ENCODE measurements at regions not wholly inside any gene's neighbourhood (a gene's known extent, or its start where the extent isn't known, plus 50 kb on each side); places are given as distances from the start of the nearest gene placed in this dataset.

DNA sequence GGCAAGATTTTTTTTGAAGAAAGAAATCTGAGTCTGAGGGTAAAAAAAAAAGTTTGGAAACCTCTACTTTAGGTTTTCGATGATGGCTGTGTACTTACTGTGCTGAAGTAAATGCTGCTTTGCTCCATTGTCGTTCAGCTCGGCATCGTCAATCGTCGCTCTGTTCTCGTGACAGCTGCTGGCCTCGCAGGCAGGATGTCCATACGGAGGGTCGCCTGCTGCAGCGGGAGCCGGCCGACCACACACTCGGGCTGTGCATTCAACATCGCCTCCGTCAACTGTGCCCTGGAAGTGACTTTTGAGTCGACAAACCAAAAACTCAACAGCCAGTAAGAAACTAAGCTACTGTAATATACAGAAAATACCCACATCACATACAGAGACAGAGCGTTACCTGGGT, 53.1 kb upstream of the SMOC2 start:
- Histone ChIP-seq H3K27me3 (ENCODE audit: control insufficient read depth, insufficient read depth, low read length) (no peaks in the 10 kb centered on the region), H3K4me2 (ENCODE audit: extremely low read depth, insufficient read depth, low read length) (no peak overlapping the region), H3K9ac (ENCODE audit: insufficient read depth, low read length) (no peak overlapping the region), H3K79me2 (ENCODE audit: control insufficient read depth, insufficient read depth, low read length) (no peaks in the 10 kb centered on the region), H3K36me3 (ENCODE audit: control insufficient read depth, insufficient read depth, low read length) (no peaks in the 10 kb centered on the region), H2AFZ (ENCODE audit: low read length) (no peak overlapping the region), H3K27ac (ENCODE audit: insufficient read depth, low read length) (no peak overlapping the region), H4K20me1 (ENCODE audit: control insufficient read depth, extremely low read depth, insufficient read depth, low read length) (no peaks in the 10 kb centered on the region), H3K4me3 (replicated peaks in 1 of 4; ENCODE audit: control extremely low read depth in 1 of 4, insufficient read depth in 1 of 4, low read depth in 3 of 4, low read length in 4 of 4) (no peak overlapping the region), H3K4me1 (ENCODE audit: control insufficient read depth, extremely low read depth, insufficient read depth, low read length) (no peaks in the 10 kb centered on the region), H3K9me3 (ENCODE audit: control insufficient read depth, insufficient read depth, low read depth, low read length) (peaks cover 6% of the 10 kb centered on the region)
- TF ChIP-seq, protein P1, sequence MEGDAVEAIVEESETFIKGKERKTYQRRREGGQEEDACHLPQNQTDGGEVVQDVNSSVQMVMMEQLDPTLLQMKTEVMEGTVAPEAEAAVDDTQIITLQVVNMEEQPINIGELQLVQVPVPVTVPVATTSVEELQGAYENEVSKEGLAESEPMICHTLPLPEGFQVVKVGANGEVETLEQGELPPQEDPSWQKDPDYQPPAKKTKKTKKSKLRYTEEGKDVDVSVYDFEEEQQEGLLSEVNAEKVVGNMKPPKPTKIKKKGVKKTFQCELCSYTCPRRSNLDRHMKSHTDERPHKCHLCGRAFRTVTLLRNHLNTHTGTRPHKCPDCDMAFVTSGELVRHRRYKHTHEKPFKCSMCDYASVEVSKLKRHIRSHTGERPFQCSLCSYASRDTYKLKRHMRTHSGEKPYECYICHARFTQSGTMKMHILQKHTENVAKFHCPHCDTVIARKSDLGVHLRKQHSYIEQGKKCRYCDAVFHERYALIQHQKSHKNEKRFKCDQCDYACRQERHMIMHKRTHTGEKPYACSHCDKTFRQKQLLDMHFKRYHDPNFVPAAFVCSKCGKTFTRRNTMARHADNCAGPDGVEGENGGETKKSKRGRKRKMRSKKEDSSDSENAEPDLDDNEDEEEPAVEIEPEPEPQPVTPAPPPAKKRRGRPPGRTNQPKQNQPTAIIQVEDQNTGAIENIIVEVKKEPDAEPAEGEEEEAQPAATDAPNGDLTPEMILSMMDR (conservative IDR thresholded peaks at IDR 0.05 in 1 of 2, IDR thresholded peaks at IDR 0.05 in 1 of 2; ENCODE audit: low read depth in 1 of 2, low read length in 2 of 2), result no peak
- no peak for TF ChIP-seq EZH2 (IDR thresholded peaks at IDR 0.05; ENCODE audit: low read length, missing control alignments)
- DNase-seq (ENCODE audit: low read depth in 2 of 2), result no peak

DNA sequence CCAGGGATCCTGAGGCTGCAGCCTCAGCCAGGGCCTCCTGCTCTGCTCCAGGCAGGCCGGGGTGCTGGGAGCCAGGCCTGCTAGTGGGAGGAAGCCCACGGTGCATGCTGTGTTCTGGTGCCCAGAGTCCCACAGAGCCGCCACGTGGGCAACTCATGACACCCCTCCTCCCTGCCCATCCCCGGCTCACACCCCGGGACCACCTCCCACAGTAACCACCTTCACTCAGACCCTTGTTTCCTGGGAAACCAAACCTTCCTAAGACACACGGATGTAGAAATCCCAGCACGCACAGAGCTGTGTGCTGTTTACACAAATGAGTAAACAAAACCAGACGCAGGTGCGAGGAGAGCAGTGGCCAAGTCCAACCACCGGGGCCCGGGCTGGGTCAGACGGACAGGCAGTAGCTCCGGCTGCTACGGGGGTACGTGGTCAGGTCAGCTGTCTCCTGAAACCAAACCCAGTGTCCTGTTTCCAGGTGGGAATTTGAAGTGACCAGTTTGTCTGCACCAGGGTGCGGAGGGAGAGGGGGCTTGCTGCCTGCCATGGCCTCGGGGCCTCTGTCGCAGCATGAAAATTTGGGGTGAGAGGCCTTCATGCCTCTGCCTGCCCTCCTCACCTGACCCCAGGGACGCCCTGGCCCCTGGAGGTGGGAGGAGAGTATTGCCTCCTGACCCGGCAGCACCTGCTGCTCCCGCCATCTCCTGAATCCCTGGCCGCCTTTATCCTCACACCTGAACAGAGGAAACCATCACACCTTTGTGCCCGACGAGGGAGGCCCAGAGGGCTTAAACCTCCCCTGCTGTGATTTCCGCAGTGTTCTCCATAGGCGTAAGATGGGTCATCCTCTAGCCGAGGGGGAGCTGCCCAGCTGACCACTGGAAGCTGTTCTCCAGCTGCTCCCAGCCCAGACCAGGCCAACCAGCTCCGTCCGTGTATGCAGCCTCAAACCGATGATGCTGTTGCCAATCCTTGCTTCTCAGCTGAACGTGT, 52.0 kb upstream of the SMOC2 start:
- H3K4me3 ChIP-seq (replicated peaks in 1 of 4; ENCODE audit: control extremely low read depth in 1 of 4, insufficient read depth in 1 of 4, low read depth in 3 of 4, low read length in 4 of 4), result no peak overlapping the region
- H3K9me3 ChIP-seq (ENCODE audit: control insufficient read depth, insufficient read depth, low read depth, low read length), result no peaks in the 10 kb centered on the region
- no peak for TF ChIP-seq EZH2 (IDR thresholded peaks at IDR 0.05; ENCODE audit: low read length, missing control alignments)
- TF ChIP-seq, protein P1 (conservative IDR thresholded peaks at IDR 0.05 in 1 of 2, IDR thresholded peaks at IDR 0.05 in 1 of 2; ENCODE audit: low read depth in 1 of 2, low read length in 2 of 2), result no peak
- no peak overlapping the region for H3K4me2 ChIP-seq (ENCODE audit: extremely low read depth, insufficient read depth, low read length)
- H3K9ac ChIP-seq (ENCODE audit: insufficient read depth, low read length), result no peak overlapping the region
- DNase-seq (ENCODE audit: low read depth in 2 of 2), result no peak
- no peaks in the 10 kb centered on the region for H4K20me1 ChIP-seq (ENCODE audit: control insufficient read depth, extremely low read depth, insufficient read depth, low read length)
- no peak overlapping the region for H3K27ac ChIP-seq (ENCODE audit: insufficient read depth, low read length)
- H3K27me3 ChIP-seq (ENCODE audit: control insufficient read depth, insufficient read depth, low read length), result no peaks in the 10 kb centered on the region
- H3K79me2 ChIP-seq (ENCODE audit: control insufficient read depth, insufficient read depth, low read length), result no peaks in the 10 kb centered on the region
- H3K36me3 ChIP-seq (ENCODE audit: control insufficient read depth, insufficient read depth, low read length), result no peaks in the 10 kb centered on the region
- H3K4me1 ChIP-seq (ENCODE audit: control insufficient read depth, extremely low read depth, insufficient read depth, low read length), result no peaks in the 10 kb centered on the region
- H2AFZ ChIP-seq (ENCODE audit: low read length), result no peak overlapping the region

DNA sequence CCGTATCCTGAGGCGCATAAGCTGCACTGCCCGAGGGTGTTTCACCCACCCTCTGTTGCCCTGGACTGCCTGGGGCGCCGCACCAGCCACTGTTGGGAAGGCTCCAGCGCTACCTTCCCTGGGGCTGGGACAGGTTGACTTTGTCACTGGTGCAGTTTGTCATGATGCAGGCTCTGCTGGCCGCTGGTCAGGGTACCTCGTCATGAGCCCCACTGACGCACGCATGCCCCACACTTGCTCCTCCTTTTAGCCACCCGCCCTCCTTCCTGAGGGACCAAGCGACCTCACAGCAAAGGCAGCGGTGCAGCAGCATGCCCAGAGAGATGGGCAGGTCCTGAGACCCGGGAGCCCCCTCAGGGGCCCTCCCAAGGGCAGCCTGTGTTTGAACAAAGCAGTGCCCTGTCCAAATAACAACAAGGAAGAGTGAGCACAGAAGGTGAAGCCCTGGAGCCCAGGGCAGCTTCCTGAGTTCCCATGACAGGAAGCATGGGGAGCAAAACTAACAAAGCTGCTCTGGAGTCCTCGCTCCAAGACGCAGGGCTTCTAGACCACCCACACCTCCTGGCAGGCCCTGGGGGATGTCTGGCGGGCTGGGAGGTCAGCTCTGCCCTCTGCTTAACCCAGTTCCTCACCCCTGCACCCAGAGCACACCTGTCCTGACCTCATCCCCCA, 50.1 kb upstream of the SMOC2 start:
- Histone ChIP-seq H3K27ac (ENCODE audit: insufficient read depth, low read length) (no peak overlapping the region), H3K9me3 (ENCODE audit: control insufficient read depth, insufficient read depth, low read depth, low read length) (no peaks in the 10 kb centered on the region), H2AFZ (ENCODE audit: low read length) (no peak overlapping the region), H4K20me1 (ENCODE audit: control insufficient read depth, extremely low read depth, insufficient read depth, low read length) (no peaks in the 10 kb centered on the region), H3K27me3 (ENCODE audit: control insufficient read depth, insufficient read depth, low read length) (no peaks in the 10 kb centered on the region), H3K4me2 (ENCODE audit: extremely low read depth, insufficient read depth, low read length) (no peak overlapping the region), H3K4me1 (ENCODE audit: control insufficient read depth, extremely low read depth, insufficient read depth, low read length) (no peaks in the 10 kb centered on the region), H3K4me3 (replicated peaks in 1 of 4; ENCODE audit: control extremely low read depth in 1 of 4, insufficient read depth in 1 of 4, low read depth in 3 of 4, low read length in 4 of 4) (no peak overlapping the region), H3K79me2 (ENCODE audit: control insufficient read depth, insufficient read depth, low read length) (no peaks in the 10 kb centered on the region), H3K9ac (ENCODE audit: insufficient read depth, low read length) (no peak overlapping the region), H3K36me3 (ENCODE audit: control insufficient read depth, insufficient read depth, low read length) (no peaks in the 10 kb centered on the region)
- TF ChIP-seq, protein P1 (conservative IDR thresholded peaks at IDR 0.05 in 1 of 2, IDR thresholded peaks at IDR 0.05 in 1 of 2; ENCODE audit: low read depth in 1 of 2, low read length in 2 of 2), result no peak
- no peak for TF ChIP-seq EZH2 (IDR thresholded peaks at IDR 0.05; ENCODE audit: low read length, missing control alignments)
- no peak for DNase-seq (ENCODE audit: low read depth in 2 of 2)
